HG03558 (cell line): ENCODE measurements at regions not wholly inside any gene's neighbourhood (a gene's known extent, or its start where the extent isn't known, plus 50 kb on each side); places are given as distances from the start of the nearest gene placed in this dataset.
"Not testable (repeated sequence)": the region's sequence is repeated elsewhere in the genome, so short reads cannot be mapped to it uniquely, and the experiment has no call there.

Source experiments
- ATAC-seq: cut with Tn5 transposase; IDR thresholded peaks from one replicate; pipeline ENCODE4 v1.9.1; 2021; ENCODE audit warnings: moderate number of reproducible peaks; ENCODE audit not compliant: unreplicated experiment; ENCODE audit errors: extremely low read depth

DNA sequence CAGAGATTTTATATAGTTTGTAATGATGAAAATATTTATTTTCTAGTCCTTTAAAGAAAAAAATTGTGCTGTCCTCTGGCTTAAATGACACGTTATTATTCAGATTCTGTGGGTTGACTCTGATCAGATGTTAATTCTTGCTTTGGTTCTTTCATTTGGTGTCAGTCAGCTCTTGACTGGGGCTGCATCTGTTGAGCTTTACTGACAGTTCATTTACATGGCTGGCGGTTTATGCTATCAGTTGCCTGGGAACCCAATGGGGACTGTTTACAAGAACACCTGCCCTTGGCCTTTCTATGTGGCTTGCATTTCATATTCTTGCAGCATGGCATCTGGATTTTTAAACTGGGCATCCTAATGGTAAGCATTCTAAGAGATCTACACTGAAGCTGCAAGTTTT is 667.1 kb upstream of the FBXO33 start:
- ATAC-seq, result no peak

DNA sequence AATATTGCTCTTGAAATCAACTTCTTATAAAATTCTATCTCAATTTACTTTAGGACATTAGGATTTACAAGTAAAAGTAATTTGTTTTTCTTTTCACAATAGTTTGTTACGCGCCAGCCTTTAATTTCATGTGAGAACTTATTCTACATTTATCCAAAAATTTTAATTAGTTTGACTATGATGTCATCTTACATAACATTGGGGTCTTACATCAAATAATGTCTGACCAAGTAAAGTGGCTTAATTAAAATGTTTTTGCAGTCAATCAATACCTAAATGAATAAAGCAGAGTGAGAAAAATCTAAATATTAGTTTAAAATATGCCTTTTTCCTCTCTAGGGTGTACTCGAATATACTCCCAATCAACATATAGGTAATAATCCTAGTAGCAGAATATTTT is 666.2 kb upstream of the FBXO33 start:
- no peak for ATAC-seq

DNA sequence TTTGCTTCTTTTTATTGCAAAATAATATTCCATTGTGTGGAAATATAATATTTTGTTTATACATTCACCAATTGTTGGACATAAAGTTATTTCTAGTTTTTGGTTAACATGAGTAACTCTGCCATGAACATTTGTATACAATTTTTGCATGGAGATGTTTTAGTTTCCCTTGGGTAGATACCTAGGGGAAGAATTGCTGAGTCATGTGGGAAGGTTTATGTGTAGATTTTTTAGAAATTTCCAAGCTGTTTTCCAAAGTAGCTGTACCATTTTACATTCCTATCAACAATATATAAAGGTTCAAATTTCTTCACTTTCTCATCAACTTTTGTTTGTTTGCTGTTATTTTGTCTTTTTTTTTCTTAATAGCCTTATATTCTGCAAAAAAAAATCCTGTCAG is 664.7 kb upstream of the FBXO33 start:
- ATAC-seq, result no peak

DNA sequence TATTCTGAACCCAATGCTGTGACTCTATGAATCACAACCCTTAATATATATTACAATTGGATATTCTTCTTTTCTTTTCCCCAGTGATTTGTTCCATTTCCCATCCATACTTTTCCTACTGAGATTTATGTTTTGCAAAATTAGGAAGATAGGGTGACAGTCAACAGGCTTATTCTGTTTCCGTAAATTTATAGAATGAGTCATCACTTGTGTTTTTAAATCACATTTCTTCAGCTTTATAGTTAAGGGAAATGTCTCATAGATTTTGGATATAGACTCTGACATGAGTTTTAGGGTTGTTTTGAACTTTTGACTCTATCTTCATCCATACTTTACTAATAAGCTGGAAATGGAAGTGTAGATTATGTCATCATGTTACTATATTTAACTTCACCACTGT is 661.6 kb upstream of the FBXO33 start:
- ATAC-seq, result no peak

DNA sequence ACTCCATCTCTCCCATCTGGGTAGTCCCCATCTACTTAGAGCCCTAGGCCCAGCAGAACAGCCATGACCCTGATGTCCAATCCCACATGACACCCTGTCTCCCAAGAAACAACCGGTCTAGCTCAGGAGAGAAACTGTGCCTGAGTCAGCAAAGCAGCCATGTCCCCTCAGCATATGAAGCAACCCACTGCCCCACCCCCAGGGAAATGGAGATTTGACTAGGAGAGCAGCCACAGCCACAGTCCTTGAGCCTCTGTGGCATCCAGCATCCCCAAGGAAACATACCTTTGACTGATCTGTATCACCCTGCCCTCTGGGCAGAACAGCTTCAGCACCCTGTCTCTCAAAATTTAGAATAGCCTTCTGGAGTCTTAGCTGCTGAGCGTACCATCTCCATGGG is 641.9 kb upstream of the FBXO33 start:
- ATAC-seq, result no peak

DNA sequence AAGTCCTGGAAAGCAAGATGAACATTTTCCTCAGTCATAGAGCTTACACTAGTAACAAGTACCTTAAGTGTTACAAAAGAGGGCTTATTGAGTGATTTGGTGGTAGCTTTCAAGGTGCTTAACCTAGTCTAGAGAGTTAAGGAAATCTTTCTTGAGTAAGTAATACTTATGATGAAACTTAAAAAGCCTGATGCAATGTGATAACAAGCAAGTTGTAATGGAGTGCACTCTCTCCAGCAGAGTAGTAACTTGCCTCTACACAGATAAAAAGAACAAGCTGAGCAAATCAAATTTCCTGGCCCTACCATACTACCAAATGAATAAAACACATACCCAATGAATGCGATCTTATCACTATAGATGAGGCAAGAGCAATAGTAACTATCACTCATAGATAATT is 639.9 kb upstream of the FBXO33 start:
- no peak for ATAC-seq

DNA sequence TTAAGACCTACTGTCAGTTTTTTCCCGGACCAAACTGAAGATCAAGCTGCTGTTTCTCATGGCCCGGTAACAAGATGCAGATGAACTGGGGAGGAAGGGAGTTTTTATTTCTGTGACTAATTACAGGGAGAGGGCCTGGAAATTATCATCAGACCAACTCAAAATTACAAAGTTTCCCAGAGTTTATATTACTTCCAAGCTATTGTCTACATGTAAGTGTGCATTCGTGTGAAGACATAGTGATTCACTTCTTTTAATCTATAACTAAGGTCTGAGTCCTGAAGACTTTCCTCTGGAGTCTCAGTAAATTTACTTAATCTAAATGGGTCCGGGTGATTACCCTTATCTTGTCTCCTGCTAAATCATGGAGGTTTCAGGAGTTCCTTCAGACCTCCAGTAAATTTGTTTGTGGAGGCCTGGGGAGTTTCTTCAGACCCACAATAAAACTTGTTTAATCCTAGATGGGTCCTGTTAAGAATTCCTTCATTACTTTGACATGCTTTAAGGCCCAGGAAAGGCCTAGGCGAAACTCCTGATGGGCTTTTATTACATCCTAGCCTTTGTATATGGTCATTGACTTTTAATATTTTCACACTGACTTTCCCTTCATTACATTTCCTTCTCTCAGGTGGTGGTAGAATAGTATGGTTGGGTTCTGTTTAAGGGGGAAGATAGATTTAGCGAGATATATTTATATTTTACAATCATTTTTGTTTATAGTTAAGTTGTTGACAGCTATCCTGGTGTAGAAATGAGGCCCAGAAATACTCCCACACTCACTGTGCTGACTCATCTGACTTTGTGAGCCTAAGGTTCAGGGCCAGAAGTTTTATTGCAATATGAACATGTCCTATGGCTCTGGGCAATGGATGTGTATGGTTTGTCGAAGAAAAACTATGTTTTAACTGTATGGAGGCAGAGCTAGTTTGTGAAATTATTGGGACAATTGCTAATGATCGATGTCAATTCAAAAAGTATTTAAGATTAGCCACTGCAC is 627.0 kb upstream of the FBXO33 start:
- no peak for ATAC-seq

DNA sequence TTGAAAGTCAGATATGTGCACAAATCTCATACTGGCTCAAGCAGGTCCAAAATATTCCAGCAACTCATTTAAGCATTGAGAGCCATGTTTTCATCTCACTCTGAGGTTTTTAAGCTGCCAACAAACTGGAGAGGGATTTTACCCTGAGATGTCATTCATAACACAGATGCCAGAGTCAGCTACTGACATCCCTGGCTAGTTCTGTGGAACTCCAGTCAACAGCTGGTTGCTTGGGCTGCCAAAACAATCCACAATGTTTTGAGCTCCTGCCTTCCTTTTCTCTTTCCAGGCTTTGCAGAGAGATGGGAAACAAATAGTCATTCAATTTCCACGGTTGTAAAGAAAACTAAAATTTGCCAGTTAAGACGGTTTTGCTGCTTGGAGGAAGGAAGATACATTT is 621.2 kb upstream of the FBXO33 start:
- no peak for ATAC-seq

DNA sequence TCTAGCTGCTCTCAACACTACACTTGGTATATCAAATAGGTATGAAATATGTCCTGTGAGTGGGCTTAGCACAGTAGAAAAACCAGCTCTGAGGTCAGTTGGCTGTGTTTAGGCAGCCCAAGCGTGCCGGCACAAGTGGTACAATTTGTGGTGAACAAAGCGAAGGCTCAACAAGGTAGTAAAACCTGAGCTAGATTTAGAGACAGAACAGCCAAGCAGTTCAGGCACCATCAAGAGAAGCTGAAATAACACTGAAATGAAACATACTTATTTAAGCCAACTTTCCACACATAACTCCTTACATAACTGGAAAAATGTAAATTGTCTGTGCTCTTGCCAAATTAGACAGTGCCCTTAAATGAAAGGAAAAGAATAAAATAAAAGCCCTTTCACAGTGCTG is 596.8 kb upstream of the FBXO33 start:
- no peak for ATAC-seq

DNA sequence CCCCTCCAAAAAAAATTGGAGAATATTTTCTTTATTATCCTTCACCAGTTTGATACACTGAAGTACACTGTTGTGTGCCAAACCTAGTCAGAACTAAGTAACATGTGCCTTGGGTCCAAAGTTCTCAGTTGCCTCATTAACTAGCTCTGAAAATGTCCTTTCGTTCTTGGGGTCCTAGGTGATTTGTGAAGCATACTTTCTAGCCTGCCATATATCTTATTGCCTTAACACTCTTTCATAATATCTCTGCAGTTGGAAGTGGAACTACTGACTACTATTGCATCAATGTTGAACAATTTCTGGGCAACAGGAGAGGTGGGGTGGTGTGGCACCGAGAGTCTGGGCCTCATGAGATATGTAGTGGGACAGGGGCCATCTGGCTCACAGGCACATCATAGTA is 592.9 kb upstream of the FBXO33 start:
- ATAC-seq, result no peak

DNA sequence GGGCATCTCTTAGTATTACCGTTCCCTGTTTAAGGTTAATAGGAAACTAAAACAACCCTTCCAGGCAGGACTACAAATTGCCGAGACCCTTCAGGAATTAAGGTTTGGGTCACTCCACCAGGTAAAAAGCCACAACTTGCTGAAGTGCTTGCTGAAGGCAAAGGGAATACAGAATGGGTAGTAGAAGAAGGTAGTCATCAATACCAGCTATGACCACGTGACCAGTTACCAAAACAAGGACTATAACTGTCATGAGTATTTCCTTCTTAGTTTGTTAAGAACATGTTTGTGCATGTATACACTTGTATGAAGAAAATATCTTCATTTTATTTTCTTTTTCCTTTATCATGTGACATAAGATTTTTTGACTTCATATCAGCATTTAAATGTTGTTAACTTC is 578.7 kb upstream of the FBXO33 start:
- ATAC-seq, result no peak

DNA sequence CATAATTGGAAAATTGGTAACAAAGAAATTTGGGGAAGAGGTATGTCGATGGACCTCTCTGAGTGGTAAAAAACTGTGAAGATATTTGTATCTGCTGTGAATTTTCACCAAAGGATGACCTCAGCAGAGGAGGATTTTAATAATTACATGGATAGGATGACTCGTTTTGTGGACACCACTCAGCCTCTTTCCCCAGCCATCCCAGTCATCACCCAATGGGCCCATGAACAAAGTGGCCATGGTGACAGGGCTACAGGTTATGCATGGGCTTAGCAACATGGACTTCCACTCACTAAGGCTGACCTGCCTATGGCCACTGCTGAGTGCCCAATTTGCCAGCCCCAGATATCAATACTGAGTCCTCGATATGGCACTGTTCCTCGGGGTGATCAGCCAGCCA is 577.5 kb upstream of the FBXO33 start:
- no peak for ATAC-seq

DNA sequence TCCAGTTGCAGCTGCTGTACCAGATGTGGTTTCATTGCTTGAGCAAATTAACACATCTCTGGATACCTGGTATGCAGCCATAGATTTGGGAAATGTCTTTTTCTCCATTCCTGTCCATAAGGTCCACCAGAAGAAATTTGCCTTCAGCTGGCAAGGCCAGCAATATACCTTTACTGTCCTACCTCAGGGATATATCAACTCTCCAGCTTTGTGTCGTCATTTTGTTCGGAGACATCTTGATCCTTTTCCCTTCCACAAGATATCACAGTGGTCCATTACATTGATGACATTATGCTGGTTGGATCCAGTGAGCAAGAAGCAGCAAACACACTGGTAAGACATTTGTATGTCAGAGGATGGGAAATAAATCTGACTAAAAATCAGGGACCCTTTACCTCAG is 576.1 kb upstream of the FBXO33 start:
- not testable (repeated sequence) for ATAC-seq

DNA sequence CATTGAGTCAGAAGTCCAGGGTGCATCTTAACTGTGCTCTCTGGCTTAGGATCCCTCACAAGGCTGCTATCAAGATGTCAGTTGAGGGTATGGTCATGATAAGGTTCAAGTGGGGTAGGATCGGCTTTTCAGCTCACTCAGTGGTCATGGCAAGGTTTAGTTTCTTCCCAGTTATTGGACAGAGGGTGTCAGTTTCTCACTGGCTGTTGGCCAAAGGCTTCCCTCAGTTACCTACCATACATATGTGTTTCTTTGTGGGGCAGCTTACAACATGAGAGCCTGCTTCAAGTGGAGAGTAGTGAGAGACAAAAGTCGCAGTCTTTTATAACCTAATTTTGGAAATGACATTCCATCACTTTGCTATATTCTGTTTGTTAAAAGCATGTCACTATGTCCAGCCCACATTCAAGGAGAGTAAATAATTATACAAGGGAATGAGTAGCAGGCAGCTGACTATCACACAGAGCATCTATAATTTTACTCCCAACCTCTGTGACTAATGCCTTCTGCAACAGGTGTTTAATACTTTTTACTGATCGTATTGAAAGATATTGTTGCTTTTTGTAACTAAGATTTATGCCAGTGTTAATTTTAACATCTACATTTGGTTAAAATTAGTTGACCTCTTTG is 572.8 kb upstream of the FBXO33 start:
- no peak for ATAC-seq

DNA sequence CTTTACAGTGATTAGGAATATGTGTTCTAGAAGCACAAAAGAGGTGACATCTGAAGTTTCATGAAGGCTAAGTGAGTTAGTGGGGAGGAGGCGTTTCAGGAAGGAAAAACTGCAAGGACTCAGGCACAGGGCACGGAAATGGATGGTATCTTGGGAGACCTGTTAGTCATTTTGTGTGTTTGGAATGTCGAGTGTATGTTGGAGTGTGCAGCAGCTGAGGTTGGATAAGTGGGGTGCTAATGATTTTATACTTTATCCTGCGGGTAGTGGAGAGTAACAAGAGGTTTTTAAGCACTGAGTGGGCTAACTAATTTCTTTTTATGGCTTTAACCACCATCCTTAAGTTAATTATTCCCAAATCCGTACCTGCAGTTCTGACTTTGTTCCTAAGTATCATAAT is 571.5 kb upstream of the FBXO33 start:
- ATAC-seq, result no peak

DNA sequence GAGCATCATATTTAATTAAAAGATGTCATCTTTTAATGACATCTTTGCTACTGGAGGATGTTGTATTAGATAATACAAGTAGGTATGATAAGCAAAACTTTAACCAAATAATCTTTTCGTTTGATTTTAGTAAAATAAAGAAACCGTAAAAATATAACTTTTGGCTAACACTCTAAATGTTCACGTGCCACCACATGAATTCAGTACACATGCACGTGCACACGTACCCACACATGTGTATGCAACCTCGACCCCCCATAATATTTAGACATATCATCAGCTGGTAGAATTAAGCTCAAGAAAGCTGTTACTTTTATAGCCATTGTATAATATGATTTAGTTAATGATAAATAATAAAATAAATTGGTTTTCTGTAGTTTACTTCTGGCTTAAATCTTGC is 566.6 kb upstream of the FBXO33 start:
- ATAC-seq, result no peak

DNA sequence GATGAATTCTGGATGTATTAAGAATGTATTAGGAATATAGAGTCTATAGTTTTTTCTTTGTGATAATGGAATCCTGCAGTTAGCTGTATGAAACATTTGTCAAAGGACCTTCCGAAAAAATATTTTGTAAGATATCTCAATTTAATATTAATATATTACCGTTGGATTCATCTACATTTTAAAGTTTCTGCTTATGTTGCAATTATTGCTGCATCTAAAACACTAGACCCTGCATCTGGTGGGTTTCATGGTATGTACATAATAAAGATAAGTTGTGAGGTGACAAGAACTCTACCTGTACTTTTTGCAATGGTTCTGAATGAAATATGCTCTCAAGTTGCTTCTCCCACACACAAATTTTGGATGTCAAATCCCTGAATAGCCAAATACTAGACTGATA is 565.9 kb upstream of the FBXO33 start:
- no peak for ATAC-seq

DNA sequence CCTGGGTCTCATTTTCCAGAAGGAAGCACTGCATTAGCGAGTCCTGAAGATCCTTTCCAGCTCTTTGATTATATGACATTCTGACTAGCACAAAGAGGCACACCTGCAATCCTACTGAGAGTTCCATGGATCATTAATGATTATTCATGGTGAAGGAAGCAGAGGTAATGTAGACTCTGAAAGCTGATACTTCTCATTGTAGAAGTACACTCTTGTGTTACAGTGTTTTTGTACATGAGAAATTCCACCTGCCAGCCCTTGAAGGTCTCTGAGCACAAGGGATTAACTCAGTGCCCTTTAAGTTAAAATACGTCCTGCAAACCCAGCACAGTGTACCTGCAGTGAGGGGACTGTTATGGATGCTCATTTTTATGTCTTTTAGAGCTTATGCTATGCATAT is 558.8 kb upstream of the FBXO33 start:
- ATAC-seq, result no peak

DNA sequence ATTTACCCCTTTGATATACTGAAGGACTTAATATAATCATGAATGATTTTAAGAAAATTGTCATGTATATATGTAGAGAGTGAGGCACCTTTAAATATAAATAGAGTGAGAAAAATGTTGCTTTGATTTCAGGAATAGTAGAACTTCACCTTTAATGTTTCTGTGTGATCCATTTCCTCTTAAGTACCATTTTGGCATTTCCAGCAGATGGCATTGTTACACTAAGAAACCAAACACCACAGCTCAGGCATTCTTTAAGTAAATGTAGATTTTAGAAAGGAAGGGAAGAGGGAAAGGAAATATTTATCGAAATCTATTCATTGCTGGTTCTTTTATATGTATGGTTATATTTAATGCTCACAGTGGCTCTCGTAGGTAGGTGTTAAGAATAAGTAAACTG is 556.7 kb upstream of the FBXO33 start:
- ATAC-seq, result no peak

DNA sequence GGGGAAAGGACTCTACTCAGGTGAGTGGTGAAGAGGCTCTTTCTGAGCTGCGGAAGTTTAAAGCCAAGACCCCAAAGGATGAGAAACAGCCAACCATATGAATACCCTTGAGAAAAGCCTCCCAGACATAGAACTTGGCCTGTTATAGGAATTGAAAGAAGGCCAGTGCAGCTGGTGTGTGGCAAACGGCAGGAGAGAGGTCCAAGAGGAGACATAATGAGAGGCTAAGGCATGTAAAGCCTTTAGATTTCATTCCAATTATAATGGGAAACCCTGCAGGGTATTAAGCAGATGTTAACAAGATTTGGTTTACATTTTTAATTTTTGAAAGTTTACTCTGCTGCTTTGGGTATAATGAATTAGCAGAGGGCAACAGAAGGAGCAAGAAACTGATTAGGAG is 552.1 kb upstream of the FBXO33 start:
- no peak for ATAC-seq

DNA sequence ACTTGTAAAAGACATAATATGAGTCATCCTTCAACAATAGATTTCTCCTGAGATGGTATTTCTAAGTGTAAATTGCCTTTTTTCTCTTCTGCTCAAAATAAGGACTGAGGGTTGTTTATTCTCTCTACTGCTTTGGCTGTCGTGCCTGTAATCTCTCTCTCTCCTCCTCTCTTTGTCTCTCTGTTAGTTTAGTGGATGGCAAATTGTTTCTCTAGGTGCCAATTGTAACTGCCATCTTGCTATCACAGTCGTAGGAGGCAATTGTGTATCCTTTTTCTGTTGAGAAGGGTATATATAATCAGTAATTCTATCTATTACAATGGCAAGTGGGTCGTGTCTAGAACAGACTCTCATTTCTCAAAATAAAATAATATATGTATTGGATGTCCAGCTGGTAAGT is 545.0 kb upstream of the FBXO33 start:
- no peak for ATAC-seq

DNA sequence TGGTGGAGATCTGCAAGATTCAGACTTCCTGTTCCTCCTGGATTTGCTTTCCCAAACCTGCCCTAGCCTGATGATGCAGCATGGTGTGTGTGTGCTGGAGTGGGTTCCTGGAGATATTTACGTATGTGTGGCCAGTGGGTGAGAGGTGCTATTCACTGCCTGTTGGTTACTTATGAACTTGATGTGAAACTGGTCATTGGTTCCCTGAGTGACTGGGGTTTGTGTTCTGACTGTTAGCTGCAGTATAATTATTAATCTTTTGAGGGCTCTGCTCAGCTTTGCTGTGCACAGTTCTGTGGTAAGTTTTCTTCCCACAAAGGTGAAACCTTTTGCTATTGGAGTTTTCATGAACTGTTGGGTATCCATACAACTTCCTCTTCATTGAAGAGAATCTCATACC is 541.8 kb upstream of the FBXO33 start:
- peak; percentile 99 for ATAC-seq
